Globus pallidus (tissue), 1 donor: ENCODE measurements at regions not wholly inside any gene's neighbourhood (a gene's known extent, or its start where the extent isn't known, plus 50 kb on each side); places are given as distances from the start of the nearest gene placed in this dataset.
"Not testable (repeated sequence)": the region's sequence is repeated elsewhere in the genome, so short reads cannot be mapped to it uniquely, and the experiment has no call there.

Experiments used
- DNase-seq: peaks from one replicate; pipeline ENCODE4 v3.0.0-alpha.2; 2015; ENCODE audit warnings: low spot score

DNA sequence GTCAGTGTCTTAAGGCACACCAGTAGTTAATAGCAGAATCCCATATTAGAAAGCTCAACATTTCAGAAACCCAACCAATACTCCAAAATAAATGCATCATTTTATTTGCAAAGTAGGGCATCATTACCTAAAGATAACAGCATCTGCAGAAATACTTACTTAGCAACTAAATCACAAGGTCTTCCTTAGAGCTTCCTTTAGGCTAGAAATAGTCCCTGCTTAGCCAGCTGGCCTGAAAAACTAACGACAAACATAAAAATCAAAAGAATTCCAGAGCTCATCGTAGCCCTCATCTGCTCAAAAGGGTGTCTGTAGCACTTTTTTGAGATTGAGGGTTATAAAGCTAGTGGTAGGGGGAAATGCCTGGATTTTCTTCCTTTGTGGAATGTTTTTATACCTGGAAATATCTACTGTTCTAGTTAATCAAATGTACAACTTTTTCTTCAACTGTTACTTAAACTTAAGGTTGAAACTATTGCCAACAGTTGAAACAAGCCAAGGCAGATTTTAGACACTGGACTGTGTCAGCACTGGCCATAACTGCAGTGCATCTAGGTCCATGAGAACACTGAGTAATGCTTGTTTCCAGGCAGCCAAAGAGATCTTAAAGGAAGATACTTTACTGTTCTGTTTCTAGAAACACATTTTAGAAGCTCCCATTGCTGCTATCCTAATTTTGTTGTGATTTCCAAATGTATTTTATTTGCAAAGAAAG is 129.4 kb upstream of the RASA1 start:
- peak; percentile 28 for DNase-seq

- DNase-seq: no peak
Observed at GRCh38 chr5:87139795-87140194, 127.9 kb upstream of the RASA1 start.

- DNase-seq: no peak
Observed at GRCh38 chr5:87141544-87141943, 126.1 kb upstream of the RASA1 start.

- not testable (repeated sequence) for DNase-seq
Observed at GRCh38 chr5:87145853-87146252, 121.8 kb upstream of the RASA1 start.

DNA sequence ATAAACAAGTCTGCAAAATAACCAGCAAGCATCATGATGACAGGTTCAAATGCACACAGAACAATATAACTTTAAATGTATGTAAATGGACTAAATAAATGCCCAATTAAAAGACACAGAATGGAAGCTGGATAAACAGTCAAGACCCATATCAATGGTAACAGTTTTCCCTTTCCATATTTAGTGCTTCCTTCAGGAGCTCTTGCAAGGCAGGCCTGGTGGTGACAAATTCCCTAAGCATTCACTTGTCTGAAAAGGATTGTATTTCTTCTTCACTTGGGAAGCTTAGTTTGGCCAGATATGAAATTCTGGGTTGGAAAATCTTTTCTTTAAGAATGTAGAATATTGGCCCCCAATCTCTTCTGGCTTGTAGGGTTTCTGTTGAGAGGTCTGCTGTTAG is 120.2 kb upstream of the RASA1 start:
- DNase-seq: no peak

DNA sequence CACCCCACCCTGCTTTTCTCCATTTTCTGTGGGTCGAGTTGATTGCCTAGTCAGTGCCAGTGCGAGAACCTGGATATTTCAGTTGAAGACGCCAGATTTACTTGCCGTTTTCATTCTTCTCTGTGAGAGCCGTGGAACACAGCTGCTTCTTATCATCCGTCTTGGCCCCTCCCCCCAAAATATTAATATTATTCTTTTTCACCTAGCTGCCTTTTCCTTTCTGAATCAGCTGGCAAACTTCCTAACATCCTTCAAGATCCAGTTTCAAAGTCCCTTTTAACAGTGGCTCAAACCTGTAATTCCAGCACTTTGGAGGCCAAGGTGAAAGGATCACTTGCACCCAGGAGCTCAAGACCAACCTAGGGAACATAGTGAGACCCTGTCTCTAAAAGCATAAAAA is 117.1 kb upstream of the RASA1 start:
- DNase-seq: no peak

DNA sequence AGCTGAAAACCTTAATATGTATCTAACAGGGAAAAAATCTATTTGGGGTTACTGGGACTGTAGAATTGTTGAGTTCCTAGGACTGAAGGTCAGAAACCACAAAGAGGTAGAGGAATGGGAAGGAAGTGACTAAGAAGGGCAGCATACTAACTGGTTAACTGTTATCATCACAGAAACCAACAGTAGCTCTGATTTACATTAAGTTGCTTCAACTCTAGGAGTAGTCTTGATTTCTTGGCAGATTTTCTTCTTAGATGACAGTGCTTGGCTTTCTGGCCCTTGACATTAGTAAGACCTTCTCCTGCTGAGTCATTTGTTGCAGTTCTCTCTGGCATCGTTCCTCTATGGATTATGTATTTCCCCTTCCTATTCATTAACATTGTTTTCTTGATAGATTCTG is 116.1 kb upstream of the RASA1 start:
- no peak for DNase-seq

DNA sequence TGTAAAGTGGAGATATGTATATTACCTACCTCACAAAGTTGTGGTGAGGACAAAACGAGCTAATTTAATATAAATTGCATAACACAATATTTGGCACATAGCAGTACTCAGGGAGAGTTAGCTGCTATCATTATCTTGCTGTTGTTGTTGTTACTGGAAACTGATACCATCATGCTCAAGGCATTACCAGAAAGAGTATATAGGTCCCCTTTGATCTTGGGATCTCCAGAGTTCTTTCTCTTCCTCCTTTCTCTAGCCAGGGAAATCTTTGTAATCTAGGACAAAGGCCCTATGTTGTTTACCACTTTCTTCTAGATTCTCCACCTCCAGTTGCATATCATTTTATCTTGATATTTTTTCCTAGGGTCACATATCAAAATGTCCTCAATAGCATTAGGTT is 114.8 kb upstream of the RASA1 start:
- DNase-seq: no peak

DNA sequence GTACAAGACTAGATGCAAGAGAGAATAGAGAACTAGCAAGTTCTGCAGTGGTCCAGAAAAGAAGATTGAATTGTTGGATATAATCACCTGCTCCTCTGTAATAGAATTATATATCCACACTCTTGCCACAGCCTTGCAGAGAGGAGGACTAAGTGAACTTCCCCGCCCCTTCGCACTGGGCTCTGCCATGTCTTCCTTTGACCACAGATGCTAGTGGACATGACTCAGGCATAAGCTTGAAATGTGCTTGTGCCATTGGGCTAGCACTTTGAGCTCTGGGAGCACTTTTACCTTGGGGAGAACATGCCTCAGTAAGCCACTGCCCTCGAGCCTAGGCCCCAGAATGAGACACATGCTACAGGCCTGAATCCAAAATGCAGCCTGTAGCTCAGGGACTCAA is 113.5 kb upstream of the RASA1 start:
- DNase-seq: no peak

DNA sequence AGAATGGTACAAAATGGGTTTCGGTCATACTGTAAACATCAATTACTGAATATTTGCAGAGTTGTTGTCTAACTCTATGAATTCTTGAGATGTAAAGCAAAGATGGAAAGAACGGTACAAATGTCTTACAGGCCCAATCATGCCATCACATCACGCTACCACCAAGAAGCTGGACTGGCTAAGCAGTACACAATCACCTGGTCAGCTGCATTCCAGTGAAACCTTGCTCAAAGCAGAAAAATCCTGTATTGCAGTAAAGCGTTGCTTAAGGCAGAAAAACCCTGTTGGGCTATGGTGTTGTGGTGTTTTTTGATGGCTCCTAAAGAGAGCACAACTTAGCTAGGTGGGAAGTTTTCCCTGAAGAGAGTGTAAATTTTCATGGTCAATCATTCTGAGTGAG is 112.6 kb upstream of the RASA1 start:
- no peak for DNase-seq

DNA sequence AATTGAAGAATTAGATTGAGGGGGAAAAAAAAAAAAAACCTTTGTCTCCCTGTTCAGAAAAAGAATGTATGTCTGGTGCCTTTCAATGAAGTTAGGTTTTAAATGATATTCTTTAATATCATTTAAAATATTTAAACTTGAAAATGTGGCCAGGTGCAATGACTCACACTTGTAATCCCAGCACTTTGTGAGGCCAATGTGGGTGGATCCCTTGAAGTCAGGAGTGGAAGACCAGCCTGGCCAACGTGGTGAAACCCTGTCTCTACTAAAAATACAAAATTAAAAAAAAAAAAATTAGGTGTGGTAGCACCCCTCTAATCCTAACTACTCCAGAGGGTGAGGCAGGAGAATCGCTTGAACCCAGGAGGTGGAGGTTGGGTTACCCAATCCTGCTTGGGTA is 111.1 kb upstream of the RASA1 start:
- no peak for DNase-seq

DNA sequence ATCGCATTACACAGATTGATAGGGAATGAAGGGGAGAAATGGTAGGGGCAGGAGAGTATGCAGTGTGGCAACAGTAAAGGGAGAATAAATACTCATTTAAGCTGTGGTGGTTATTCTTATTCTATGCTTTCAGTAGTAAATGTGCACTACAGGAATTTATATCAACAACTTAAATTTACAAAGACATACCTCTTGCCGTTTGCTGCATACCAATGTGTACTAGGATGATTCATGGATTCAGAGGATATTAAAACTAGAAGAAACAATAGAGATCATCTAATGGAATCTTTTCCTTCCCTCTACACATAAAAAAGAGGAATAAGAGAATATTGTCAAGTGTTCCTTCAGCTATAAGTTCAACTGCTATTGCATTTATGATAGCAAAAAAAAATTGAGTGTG is 103.3 kb upstream of the RASA1 start:
- no peak for DNase-seq

GRCh38 chr5:87169300-87169991 is 98.2 kb upstream of the RASA1 start:
- DNase-seq: no peak

GRCh38 chr5:87170799-87171198 is 96.9 kb upstream of the RASA1 start:
- DNase-seq: no peak

- DNase-seq: no peak
Observed at GRCh38 chr5:87182649-87183048, 85.0 kb upstream of the RASA1 start.

GRCh38 chr5:87183896-87184295 is 83.8 kb upstream of the RASA1 start:
- DNase-seq: no peak

DNA sequence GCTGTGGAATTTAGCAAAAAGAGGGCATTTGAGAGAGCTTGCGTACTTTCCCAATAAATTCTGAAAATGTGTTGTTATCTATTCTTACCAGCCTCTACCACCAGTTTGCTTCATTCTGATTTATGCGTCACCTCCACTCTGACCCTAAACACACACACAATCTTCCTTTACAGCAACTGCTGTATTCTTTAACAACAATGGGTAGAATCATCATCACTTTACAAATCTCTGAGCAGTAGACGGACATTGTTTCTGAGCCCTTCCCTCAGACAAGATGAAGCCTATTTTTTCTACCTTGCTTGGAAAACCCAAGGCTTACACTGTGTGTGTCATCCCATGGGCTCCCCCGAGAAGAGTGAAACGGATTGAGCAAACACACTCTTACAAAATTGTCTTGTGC is 83.1 kb upstream of the RASA1 start:
- DNase-seq: no peak

- no peak for DNase-seq
Observed at GRCh38 chr5:87185838-87186237, 81.8 kb upstream of the RASA1 start.

DNA sequence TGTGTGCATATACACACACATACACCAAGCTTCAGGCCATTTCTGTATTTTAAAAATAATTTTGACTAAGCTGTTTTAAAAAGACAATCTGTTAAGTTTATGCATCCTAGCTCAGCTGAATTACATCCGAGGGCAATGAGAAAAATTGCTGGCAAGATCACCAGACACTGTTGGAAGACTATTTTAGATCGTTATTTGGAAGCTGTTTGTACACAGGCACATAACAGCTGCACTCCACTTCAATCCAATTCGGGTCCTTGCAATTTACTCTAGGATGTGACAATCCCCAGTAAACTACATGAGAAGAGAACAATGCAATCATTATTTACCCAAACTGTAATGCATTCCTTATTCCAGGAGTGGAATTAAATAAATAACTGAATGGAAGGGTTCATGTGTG is 79.3 kb upstream of the RASA1 start:
- peak; percentile 13 for DNase-seq

- no peak for DNase-seq
Observed at GRCh38 chr5:87190041-87190440, 77.6 kb upstream of the RASA1 start.

DNA sequence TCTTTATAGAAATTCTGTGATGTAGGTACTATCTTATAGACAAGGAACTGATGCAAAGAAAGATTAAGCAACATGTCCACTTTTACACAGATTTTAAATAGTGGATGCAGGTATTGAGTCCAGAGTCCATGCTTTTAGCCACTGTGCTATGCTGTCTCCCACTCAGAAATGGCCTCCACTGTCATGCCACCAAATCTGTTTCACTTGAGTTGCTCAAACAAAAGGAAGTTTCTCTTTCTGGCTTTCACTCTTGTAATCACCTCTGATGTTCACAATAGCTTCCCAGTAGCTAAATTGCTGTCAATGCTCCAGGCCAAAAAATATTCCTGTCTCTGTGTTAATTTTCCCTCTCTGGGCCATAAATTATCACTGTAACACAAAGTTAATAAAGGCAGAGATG is 77.0 kb upstream of the RASA1 start:
- DNase-seq: no peak

- no peak for DNase-seq
Observed at GRCh38 chr5:87191645-87192044, 76.0 kb upstream of the RASA1 start.

DNA sequence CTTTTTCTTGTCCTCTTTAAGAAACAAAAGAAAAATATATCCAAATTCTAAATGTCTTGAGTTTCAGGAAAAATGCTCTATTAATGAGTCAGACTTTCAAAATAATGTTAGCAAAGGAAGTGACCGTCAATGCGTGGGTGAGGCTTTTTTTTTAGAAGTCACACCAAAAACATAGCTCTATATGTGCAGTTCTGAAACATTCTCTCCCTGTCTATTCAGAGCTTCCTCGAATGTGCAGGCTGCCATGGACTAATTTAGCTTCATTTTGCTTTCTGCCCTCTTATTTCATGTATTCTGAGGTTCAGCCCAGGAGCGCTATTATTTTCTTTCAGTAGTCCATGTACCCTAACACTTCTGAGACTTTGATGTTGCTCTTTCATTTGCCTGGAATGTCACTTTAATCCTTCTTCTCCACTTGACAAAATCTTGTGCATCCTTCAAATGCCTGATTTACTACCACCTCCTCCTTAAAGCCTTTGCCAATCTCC is 72.5 kb upstream of the RASA1 start:
- no peak for DNase-seq

DNA sequence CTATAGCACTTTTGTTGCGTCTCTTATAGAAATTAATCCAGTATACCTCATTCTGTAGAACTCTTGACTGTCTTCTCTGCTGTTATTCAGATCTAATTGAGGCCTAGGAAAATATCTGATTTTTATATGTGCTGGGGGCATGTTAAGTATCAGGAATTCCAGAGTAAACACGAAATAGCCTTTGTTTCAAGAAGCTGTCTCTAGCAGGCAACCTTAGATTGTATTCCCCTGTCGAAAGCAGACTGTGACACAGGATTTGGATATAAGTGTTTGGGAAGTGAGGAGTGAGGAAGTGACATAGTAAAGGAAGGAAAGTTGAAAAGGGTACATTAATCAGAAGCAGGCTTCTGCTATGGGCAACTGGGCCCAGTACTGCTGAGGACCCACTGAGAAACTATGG is 72.1 kb upstream of the RASA1 start:
- DNase-seq: no peak
